ENCODE measurements at regions not wholly inside any gene's neighbourhood (a gene's known extent, or its start where the extent isn't known, plus 50 kb on each side); places are given as distances from the start of the nearest gene placed in this dataset.

GRCh38 chr2:193566886-193567285 lies 1372.2 kb upstream of the TMEFF2 start:
- TF ChIP-seq CTCF (conservative IDR thresholded peaks at IDR 0.05) (no peak), EZH2 (IDR thresholded peaks at IDR 0.05; ENCODE audit: low read depth) (no peak)

Data from PC-9 (cell line).